PC-9 (cell line): ENCODE measurements at regions not wholly inside any gene's neighbourhood (a gene's known extent, or its start where the extent isn't known, plus 50 kb on each side); places are given as distances from the start of the nearest gene placed in this dataset.

ENCODE experiments used
- BruUV-seq: library from RNA; stranded (reverse); fragments of 400-500 nt; replicated peaks from 2 replicates; lab custom pipeline; 2021; lab: Mats Ljungman, UMichigan
- CTCF ChIA-PET: fragments of 300-600 bp; sonication (Branson Sonifier 250); formaldehyde crosslinking; loops from one replicate; lab custom pipeline; 2022; ENCODE audit warnings: antibody characterized with exemption; lab: Charles Lee
- POLR2A ChIA-PET: fragments of 300-600 bp; sonication (Branson Sonifier 250); formaldehyde crosslinking; loops from one replicate; lab custom pipeline; 2022; ENCODE audit warnings: antibody characterized with exemption; ENCODE audit not compliant: unreplicated experiment; lab: Charles Lee
- DNase-seq, 2 experiments: peaks; one replicate each; pipeline versions ENCODE4 v3.0.0 to v3.0.0-alpha.2; 2015 to 2022; ENCODE audit warnings: mixed read lengths in 1 of 2
- H2AFZ ChIP-seq: fragments of 200-600 bp; sonication (generic); 2 replicates; pipeline ENCODE4 v1.8.1; 2017; ENCODE audit warnings: antibody characterized with exemption
- H3F3A ChIP-seq: fragments of 200-600 bp; sonication (generic); 2 replicates; pipeline ENCODE4 v1.8.1; 2017; ENCODE audit warnings: antibody characterized with exemption, mild to moderate bottlenecking, low read depth; ENCODE audit not compliant: insufficient read depth
- H3K27ac ChIP-seq: fragments of 200-600 bp; sonication (generic); 2 replicates; pipeline ENCODE4 v1.6.1; 2016; ENCODE audit warnings: mixed run types
- H3K27me3 ChIP-seq: fragments of 200-600 bp; sonication (generic); 2 replicates; pipeline ENCODE4 v1.6.1; 2016; ENCODE audit warnings: low read depth, mixed run types; ENCODE audit not compliant: insufficient read depth
- H3K36me3 ChIP-seq: fragments of 200-600 bp; sonication (generic); 2 replicates; pipeline ENCODE4 v1.6.1; 2016; ENCODE audit warnings: low read depth, mixed run types
- H3K4me1 ChIP-seq: fragments of 200-600 bp; sonication (generic); replicated peaks from 2 replicates; pipeline ENCODE4 v1.6.1; 2016; ENCODE audit warnings: mixed run types; ENCODE audit not compliant: insufficient read depth
- H3K4me2 ChIP-seq: fragments of 200-600 bp; sonication (generic); 2 replicates; pipeline ENCODE4 v1.6.1; 2017; ENCODE audit warnings: mixed run types
- H3K4me3 ChIP-seq: fragments of 200-600 bp; sonication (generic); 2 replicates; pipeline ENCODE4 v1.6.1; 2016; ENCODE audit warnings: mixed run types
- H3K79me2 ChIP-seq: fragments of 200-600 bp; sonication (generic); 2 replicates; pipeline ENCODE4 v1.6.1; 2017; ENCODE audit warnings: low read depth, mixed run types
- H3K9me2 ChIP-seq: fragments of 200-600 bp; sonication (generic); 2 replicates; pipeline ENCODE4 v1.8.1; 2017; ENCODE audit warnings: mild to moderate bottlenecking; ENCODE audit not compliant: insufficient read depth
- H3K9me3 ChIP-seq: fragments of 200-600 bp; sonication (generic); 2 replicates; pipeline ENCODE4 v1.8.1; 2016; ENCODE audit warnings: low read depth; ENCODE audit not compliant: insufficient read depth
- H4K20me1 ChIP-seq: fragments of 200-600 bp; sonication (generic); 2 replicates; pipeline ENCODE4 v1.8.1; 2017; ENCODE audit not compliant: insufficient read depth
- CTCF ChIP-seq: fragments of 200-600 bp; sonication (generic); conservative IDR thresholded peaks from 2 replicates; pipeline ENCODE4 v1.6.1; 2017; ENCODE audit warnings: mixed run types, antibody characterized with exemption, mild to moderate bottlenecking, moderate library complexity
- EZH2 ChIP-seq: fragments of 200-600 bp; sonication (generic); IDR thresholded peaks from 2 replicates; pipeline ENCODE4 v1.8.0; 2017; ENCODE audit warnings: antibody characterized with exemption, low read depth
- intact Hi-C: fragments of 100-400 bp; cut with micrococcal nuclease; formaldehyde crosslinking; loops from one replicate; pipeline ENCODE4 v1.10.0; 2022; ENCODE audit not compliant: unreplicated experiment

GRCh38 chr13:81211713-81212112 is 870.8 kb upstream of the SPRY2 start:
- H3K4me2 ChIP-seq: no peak overlapping the region
- no peak for DNase-seq
- H4K20me1 ChIP-seq: no peaks in the 10 kb centered on the region
- CTCF ChIA-PET: no interaction called here
- no peaks in the 10 kb centered on the region for H3K4me1 ChIP-seq
- H3F3A ChIP-seq: no peaks in the 10 kb centered on the region
- H3K27ac ChIP-seq: no peak overlapping the region
- no peaks in the 10 kb centered on the region for H3K36me3 ChIP-seq
- TF ChIP-seq EZH2 (no peak), CTCF (no peak)
- no peaks in the 10 kb centered on the region for H3K27me3 ChIP-seq
- no peaks in the 10 kb centered on the region for H3K9me2 ChIP-seq
- H2AFZ ChIP-seq: no peak overlapping the region
- no peaks in the 10 kb centered on the region for H3K9me3 ChIP-seq
- no peaks in the 10 kb centered on the region for H3K79me2 ChIP-seq
- POLR2A ChIA-PET: no interaction called here
- intact Hi-C loops: no loop called here
- no TSS peak for BruUV-seq
- H3K4me3 ChIP-seq: no peak overlapping the region

DNA sequence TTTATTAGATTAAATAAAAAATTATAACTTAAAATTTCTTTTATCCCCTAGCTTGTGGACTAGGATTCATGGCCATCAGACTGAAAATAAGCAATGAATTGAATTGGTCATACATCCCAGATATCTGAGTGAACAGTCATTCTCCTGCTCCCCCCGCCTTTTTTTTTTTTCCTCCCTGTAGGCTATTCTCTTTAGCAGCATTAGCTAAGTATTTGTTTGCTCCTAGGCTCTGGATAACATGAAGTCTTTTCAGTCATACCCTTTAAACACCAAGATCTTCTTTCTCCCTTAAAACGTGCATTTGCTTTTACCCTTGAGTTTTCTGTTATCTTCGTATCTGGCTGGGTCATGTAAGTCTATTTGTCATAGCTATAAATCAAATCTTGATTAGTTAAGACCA is 866.7 kb upstream of the SPRY2 start:
- Histone ChIP-seq H3K9me2 (no peaks in the 10 kb centered on the region), H3F3A (no peaks in the 10 kb centered on the region), H3K4me1 (no peaks in the 10 kb centered on the region), H3K36me3 (no peaks in the 10 kb centered on the region), H3K4me3 (no peak overlapping the region), H3K27me3 (no peaks in the 10 kb centered on the region), H3K27ac (no peak overlapping the region), H3K79me2 (no peaks in the 10 kb centered on the region), H2AFZ (no peak overlapping the region), H3K4me2 (no peak overlapping the region), H4K20me1 (no peaks in the 10 kb centered on the region), H3K9me3 (no peaks in the 10 kb centered on the region)
- ChIA-PET POLR2A (no interaction called here), CTCF (no interaction called here)
- intact Hi-C loops: no loop called here
- no peak for DNase-seq
- no peak for TF ChIP-seq EZH2
- no peak for TF ChIP-seq CTCF
- BruUV-seq: no TSS peak

- Histone ChIP-seq H3K36me3 (no peaks in the 10 kb centered on the region), H3K9me2 (no peaks in the 10 kb centered on the region), H3F3A (no peaks in the 10 kb centered on the region), H3K4me2 (no peak overlapping the region), H3K27ac (no peak overlapping the region), H3K79me2 (no peaks in the 10 kb centered on the region), H3K27me3 (no peaks in the 10 kb centered on the region), H3K4me1 (no peaks in the 10 kb centered on the region), H3K4me3 (no peak overlapping the region), H2AFZ (no peak overlapping the region), H3K9me3 (no peaks in the 10 kb centered on the region), H4K20me1 (no peaks in the 10 kb centered on the region)
- DNase-seq: no peak
- POLR2A ChIA-PET: no interaction called here
- intact Hi-C loops: no loop called here
- CTCF ChIA-PET: no interaction called here
- TF ChIP-seq CTCF (no peak), EZH2 (no peak)
- BruUV-seq: no TSS peak
Observed at GRCh38 chr13:81207231-81207630, 866.3 kb upstream of the SPRY2 start.
